ENCODE measurements at regions not wholly inside any gene's neighbourhood (a gene's known extent, or its start where the extent isn't known, plus 50 kb on each side); places are given as distances from the start of the nearest gene placed in this dataset.

DNA sequence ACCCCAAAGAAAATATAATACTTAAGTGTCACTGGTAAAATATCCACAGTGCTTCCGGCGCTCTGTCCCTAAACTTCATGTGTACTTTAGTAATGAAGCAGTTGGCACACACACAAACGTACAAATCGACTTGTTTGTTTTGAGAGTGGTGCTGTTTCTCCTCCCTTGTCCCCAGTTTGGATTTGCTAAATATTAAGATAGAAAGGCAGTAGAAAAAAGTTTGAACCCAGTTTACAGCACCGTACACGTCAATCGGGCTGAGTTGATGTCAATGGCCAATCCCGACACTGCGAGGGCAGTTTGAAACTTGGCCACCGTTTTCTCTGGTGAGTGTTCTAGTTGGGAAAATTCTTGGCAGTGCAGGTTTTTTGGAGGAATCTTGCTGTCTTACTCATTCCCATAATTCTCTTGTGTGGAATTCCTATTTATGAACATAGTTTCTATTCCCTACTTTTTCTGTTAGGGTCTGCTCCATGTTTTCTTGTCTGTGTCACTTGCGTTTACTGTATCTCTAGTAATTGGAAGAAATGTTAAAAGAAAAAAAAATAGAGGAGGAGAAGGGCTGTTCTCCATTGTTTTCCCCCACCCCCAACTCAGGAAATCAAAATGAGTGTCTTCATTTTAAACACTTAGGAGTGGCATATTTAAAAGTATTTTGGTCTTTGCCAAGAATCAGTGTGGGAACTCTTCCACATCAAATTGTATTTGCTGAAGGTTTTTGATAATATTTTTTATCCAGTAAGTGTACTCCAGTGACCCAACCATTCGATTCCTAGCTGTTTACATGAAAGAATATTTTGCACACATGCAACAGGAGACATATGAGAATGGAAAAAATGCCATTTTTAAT lies 72.3 kb downstream of the OR2B2 start:
- DNase-seq (peak in 2 of 5 donors; percentile 31 to 45), ATAC-seq (peak in 1 of 4 donors; percentile 27)
- peak overlapping the region in 7 of 12 donors; percentile 92 to 97 (median 96) for H3K27ac ChIP-seq
- no peak for TF ChIP-seq POLR2A (IDR thresholded peaks at IDR 0.05)
- TF ChIP-seq, protein P1, sequence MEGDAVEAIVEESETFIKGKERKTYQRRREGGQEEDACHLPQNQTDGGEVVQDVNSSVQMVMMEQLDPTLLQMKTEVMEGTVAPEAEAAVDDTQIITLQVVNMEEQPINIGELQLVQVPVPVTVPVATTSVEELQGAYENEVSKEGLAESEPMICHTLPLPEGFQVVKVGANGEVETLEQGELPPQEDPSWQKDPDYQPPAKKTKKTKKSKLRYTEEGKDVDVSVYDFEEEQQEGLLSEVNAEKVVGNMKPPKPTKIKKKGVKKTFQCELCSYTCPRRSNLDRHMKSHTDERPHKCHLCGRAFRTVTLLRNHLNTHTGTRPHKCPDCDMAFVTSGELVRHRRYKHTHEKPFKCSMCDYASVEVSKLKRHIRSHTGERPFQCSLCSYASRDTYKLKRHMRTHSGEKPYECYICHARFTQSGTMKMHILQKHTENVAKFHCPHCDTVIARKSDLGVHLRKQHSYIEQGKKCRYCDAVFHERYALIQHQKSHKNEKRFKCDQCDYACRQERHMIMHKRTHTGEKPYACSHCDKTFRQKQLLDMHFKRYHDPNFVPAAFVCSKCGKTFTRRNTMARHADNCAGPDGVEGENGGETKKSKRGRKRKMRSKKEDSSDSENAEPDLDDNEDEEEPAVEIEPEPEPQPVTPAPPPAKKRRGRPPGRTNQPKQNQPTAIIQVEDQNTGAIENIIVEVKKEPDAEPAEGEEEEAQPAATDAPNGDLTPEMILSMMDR (IDR thresholded peaks at IDR 0.05) = no peak
- WGBS, 4 donors = 8 to 10% (median 10%) methylated on average over 12 of the region's 12 CpGs
- peak overlapping the region in 11 of 12 donors; percentile 62 to 87 (median 78) for H3K4me3 ChIP-seq
- no peaks in the 10 kb centered on the region for H3K9me3 ChIP-seq
- peaks cover 0 to 12% (median 0%) of the 10 kb centered on the region in 9 donors for H3K36me3 ChIP-seq
- no peaks in the 10 kb centered on the region for H3K27me3 ChIP-seq
- H3K4me1 ChIP-seq = peaks cover 0 to 33% (median 19%) of the 10 kb centered on the region in 12 donors
- intact Hi-C loops (cut with DNase I) = loop anchor here in 4 of 10 donors (2.0 to 10.0 kb wide), 6 partner anchors 25 to 1815 kb away; partner anchors contain the start of gene ZSCAN31 (in 1 of the 4)

DNA sequence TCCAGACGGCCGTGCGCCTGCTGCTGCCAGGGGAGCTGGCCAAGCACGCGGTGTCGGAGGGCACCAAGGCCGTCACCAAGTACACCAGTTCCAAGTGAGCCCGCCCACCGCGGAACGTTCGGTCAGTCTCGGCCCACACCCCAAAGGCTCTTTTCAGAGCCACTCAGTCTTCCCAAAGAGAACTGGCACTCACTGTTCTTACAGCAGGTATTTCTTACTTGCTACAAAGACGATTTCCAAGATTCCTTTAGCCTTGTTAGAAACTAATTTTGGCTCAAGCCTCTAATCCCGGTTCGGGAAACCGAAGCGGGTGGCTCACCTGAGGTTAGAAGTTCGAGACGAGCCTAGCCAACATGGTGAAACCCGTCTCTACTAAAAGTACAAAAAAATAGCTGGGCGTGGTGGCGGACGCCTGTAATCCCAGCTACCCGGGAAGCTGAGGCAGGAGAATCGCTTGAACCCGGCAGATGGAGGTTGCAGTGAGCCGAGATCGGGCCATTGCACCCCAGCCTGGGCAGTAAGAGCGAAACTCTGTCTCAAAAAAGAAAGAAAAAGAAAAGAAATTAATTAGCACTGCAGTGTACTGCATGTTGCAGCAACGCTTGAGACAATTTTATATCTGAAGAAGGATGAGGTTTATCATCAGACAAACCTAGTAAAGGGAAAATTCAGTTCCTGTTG lies 73.1 kb downstream of the OR2B2 start:
- DNase-seq = peak in 4 of 5 donors; percentile 43 to 80 (median 59)
- WGBS, 4 donors = 1% methylated on average over 25 to 31 of the region's 31 CpGs

DNA sequence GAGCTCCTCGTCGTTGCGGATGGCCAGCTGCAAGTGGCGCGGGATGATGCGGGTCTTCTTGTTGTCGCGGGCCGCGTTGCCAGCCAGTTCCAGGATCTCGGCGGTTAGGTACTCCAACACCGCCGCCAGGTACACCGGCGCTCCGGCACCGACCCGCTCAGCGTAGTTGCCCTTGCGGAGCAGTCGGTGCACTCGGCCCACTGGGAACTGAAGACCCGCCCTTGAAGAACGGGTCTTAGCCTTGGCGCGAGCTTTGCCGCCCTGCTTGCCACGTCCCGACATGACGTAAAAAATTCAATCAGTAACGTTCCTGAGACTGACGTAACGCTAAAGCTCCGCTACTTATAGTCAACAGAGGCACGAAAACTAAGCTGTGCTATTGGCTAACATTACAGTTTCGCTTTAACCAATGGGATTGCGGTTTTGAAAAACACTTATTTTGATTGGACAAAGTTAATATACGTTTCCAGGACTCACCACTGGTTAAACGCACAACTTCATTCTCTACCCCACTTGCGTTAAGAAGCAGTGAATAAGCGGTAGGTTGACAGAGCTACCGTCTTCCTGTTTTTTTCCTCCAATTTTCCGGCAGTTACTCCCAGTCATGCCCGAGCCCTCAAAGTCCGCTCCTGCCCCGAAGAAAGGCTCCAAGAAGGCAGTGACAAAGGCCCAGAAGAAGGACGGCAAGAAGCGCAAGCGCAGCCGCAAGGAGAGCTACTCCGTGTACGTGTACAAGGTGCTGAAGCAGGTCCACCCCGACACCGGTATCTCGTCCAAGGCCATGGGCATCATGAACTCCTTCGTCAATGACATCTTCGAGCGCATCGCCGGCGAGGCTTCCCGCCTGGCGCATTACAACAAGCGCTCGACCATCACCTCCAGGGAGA lies 73.9 kb downstream of the OR2B2 start:
- Histone ChIP-seq H3K4me3 (peak overlapping the region; percentile 62 to 87 (median 76)), H3K4me1 (peaks cover 0 to 33% (median 20%) of the 10 kb centered on the region in 12 donors), H3K36me3 (peaks cover 0 to 8% (median 0%) of the 10 kb centered on the region in 9 donors), H3K9me3 (no peaks in the 10 kb centered on the region), H3K27me3 (no peaks in the 10 kb centered on the region), H3K27ac (peak overlapping the region; percentile 88 to 98 (median 95))
- DNase-seq (peak; percentile 74 to 85 (median 76)), ATAC-seq (peak; percentile 93 to 95 (median 95))
- intact Hi-C loops (cut with DNase I) = loop anchor here in 4 of 10 donors (1.0 to 10.0 kb wide), 7 partner anchors 26 to 1814 kb away; partner anchors contain the start of gene ZSCAN31 (in 1 of the 4)
- WGBS, 4 donors = 0 to 1% (median 0%) methylated on average over 42 to 66 of the region's 66 CpGs
- TF ChIP-seq POLR2A (IDR thresholded peaks at IDR 0.05) = peak; percentile 4 to 90
- TF ChIP-seq, protein P1 (IDR thresholded peaks at IDR 0.05) = peak in 1 of 12 donors; percentile 11

More for the DNA sequence above, 73.1 kb downstream of the OR2B2 start:
- H3K4me3 ChIP-seq = peak overlapping the region; percentile 62 to 87 (median 76)
- H3K4me1 ChIP-seq = peaks cover 0 to 33% (median 20%) of the 10 kb centered on the region in 12 donors
- ATAC-seq = peak; percentile 39 to 56 (median 52)
- no peaks in the 10 kb centered on the region for H3K9me3 ChIP-seq
- peak overlapping the region; percentile 88 to 98 (median 95) for H3K27ac ChIP-seq
- peaks cover 0 to 6% (median 0%) of the 10 kb centered on the region in 9 donors for H3K36me3 ChIP-seq
- intact Hi-C loops (cut with DNase I) = loop anchor here in 4 of 10 donors (1.0 to 10.0 kb wide), 7 partner anchors 26 to 1814 kb away; partner anchors contain the start of gene ZSCAN31 (in 1 of the 4)
- TF ChIP-seq, protein P1 (IDR thresholded peaks at IDR 0.05) = no peak
- TF ChIP-seq POLR2A (IDR thresholded peaks at IDR 0.05) = no peak
- no peaks in the 10 kb centered on the region for H3K27me3 ChIP-seq
